SK-N-SH (cell line): ENCODE measurements at regions not wholly inside any gene's neighbourhood (a gene's known extent, or its start where the extent isn't known, plus 50 kb on each side); places are given as distances from the start of the nearest gene placed in this dataset.

ENCODE experiments used
- CTCF ChIA-PET: fragments of 300-600, 350-600 bp; formaldehyde crosslinking; extraction: SDS; loops from one replicate; lab custom pipeline; 2021; lab: Yijun Ruan, JAX
- POLR2A ChIA-PET: fragments of 350-600 bp; sonication (Branson Sonifier 250); formaldehyde crosslinking; extraction: SDS; loops from one replicate; lab custom pipeline; 2020; ENCODE audit warnings: antibody characterized with exemption, inconsistent platforms; lab: Yijun Ruan, JAX
- DNase-seq: peaks from one replicate; pipeline ENCODE4 v3.0.0; 2012
- H2AFZ ChIP-seq: fragments of 200-600 bp; sonication (generic); 2 replicates; pipeline ENCODE4 v1.8.1; 2016; ENCODE audit warnings: antibody characterized with exemption, mild to moderate bottlenecking, low read depth
- H3F3A ChIP-seq: fragments of 200-600 bp; sonication (generic); replicated peaks from 2 replicates; pipeline ENCODE3; 2016; ENCODE audit warnings: antibody characterized with exemption, mild to moderate bottlenecking; ENCODE audit not compliant: insufficient read depth
- H3K27ac ChIP-seq, 2 experiments: fragments of 200-500 bp in 1 of 2; fragments of 200-600 bp in 1 of 2; sonication (Bioruptor generic) in 1 of 2; sonication (generic), shearing (Covaris generic) in 1 of 2; 2 replicates each; pipeline versions ENCODE4 v1.5.1 to v1.6.1; 2014 to 2016; ENCODE audit warnings: low read depth in 2 of 2, inconsistent platforms in 1 of 2, low read length in 1 of 2, mild to moderate bottlenecking in 1 of 2, mixed read lengths in 1 of 2
- H3K27me3 ChIP-seq: fragments of 200-600 bp; sonication (generic), shearing (Covaris generic); 2 replicates; pipeline ENCODE4 v1.6.1; 2016; ENCODE audit warnings: mixed run types; ENCODE audit not compliant: insufficient read depth
- H3K36me3 ChIP-seq, 2 experiments: fragments of 200-500 bp in 1 of 2; fragments of 200-600 bp in 1 of 2; sonication (Bioruptor generic) in 1 of 2; sonication (generic) in 1 of 2; replicated peaks in 1 of 2; 2 replicates each; pipeline versions ENCODE3 to v1.5.1; 2014 to 2016; ENCODE audit warnings: low read length in 1 of 2, mild to moderate bottlenecking in 1 of 2; ENCODE audit not compliant: insufficient read depth in 2 of 2, control insufficient read depth in 1 of 2
- H3K4me1 ChIP-seq, 2 experiments: fragments of 200-500 bp in 1 of 2; fragments of 200-600 bp in 1 of 2; sonication (Bioruptor generic) in 1 of 2; sonication (generic), shearing (Covaris generic) in 1 of 2; 2 replicates each; pipeline versions ENCODE4 v1.5.1 to v1.6.1; 2014 to 2016; ENCODE audit warnings: low read depth in 1 of 2, low read length in 1 of 2, mixed run types in 1 of 2; ENCODE audit not compliant: insufficient read depth in 2 of 2, control insufficient read depth in 1 of 2
- H3K4me2 ChIP-seq: fragments of 200-600 bp; sonication (generic), shearing (Covaris generic); 2 replicates; pipeline ENCODE4 v1.6.1; 2017; ENCODE audit warnings: mixed run types
- H3K4me3 ChIP-seq, 2 experiments: fragments of 200-500 bp in 1 of 2; fragments of 200-600 bp in 1 of 2; sonication (Bioruptor generic) in 1 of 2; sonication (generic), shearing (Covaris generic) in 1 of 2; 2 replicates each; pipeline versions ENCODE4 v1.5.1 to v1.8.1; 2014 to 2016; ENCODE audit warnings: low read depth in 2 of 2, inconsistent platforms in 1 of 2, low read length in 1 of 2, mild to moderate bottlenecking in 1 of 2, mixed read lengths in 1 of 2, moderate library complexity in 1 of 2
- H3K79me2 ChIP-seq: fragments of 200-600 bp; sonication (generic); 2 replicates; pipeline ENCODE4 v1.8.1; 2017; ENCODE audit warnings: mild to moderate bottlenecking; ENCODE audit not compliant: insufficient read depth
- H3K9ac ChIP-seq: fragments of 200-600 bp; sonication (generic); 2 replicates; pipeline ENCODE4 v1.6.1; 2017; ENCODE audit warnings: mixed run types
- H3K9me2 ChIP-seq: fragments of 200-600 bp; sonication (generic); 2 replicates; pipeline ENCODE4 v1.6.1; 2017; ENCODE audit warnings: mixed run types
- H3K9me3 ChIP-seq: fragments of 200-600 bp; sonication (generic); 2 replicates; pipeline ENCODE4 v1.6.1; 2017; ENCODE audit warnings: mixed run types, mild to moderate bottlenecking, moderate library complexity
- H4K20me1 ChIP-seq: fragments of 200-600 bp; sonication (generic); 2 replicates; pipeline ENCODE4 v1.6.1; 2017; ENCODE audit warnings: mild to moderate bottlenecking, mixed run types; ENCODE audit not compliant: insufficient read depth
- ELF1 ChIP-seq: IDR thresholded peaks from 2 replicates; pipeline ENCODE4 v1.4.0; 2012
- EZH2phosphoT487 ChIP-seq: fragments of 200-600 bp; sonication (generic); IDR thresholded peaks from 2 replicates; pipeline ENCODE4 v1.6.1; 2017; ENCODE audit warnings: low read depth, mixed run types, mild to moderate bottlenecking, antibody characterized with exemption, moderate library complexity, borderline replicate concordance
- FOSL2 ChIP-seq: IDR thresholded peaks from 2 replicates; pipeline ENCODE4 v1.4.0; 2012; ENCODE audit warnings: low read depth, mild to moderate bottlenecking, moderate library complexity, borderline replicate concordance
- IRF3 ChIP-seq: fragments of 150-350 bp; IDR thresholded peaks from 2 replicates; pipeline ENCODE4 v1.6.1; 2016; ENCODE audit warnings: mild to moderate bottlenecking, low read depth, low read length
- PBX3 ChIP-seq: IDR thresholded peaks from 2 replicates; pipeline ENCODE4; 2012
- RXRA ChIP-seq: IDR thresholded peaks from 2 replicates; pipeline ENCODE4 v1.4.0; 2012; ENCODE audit warnings: low read depth, mild to moderate bottlenecking, borderline replicate concordance
- TAF1 ChIP-seq: IDR thresholded peaks from 2 replicates; pipeline ENCODE4 v1.6.1; 2012; ENCODE audit warnings: low read depth, mild to moderate bottlenecking, low read length, moderate library complexity, borderline replicate concordance
- ZBTB33 ChIP-seq: IDR thresholded peaks from 2 replicates; pipeline ENCODE4 v1.4.0; 2012; ENCODE audit warnings: low read depth, borderline replicate concordance
- WGBS: methylation state at CpG from one replicate; pipeline ENCODE4 v1.1.6; 2017; ENCODE audit warnings: low lambda C conversion rate; 5-methylcytosine and 5-hydroxymethylcytosine counted together
- TF ChIP-seq, protein P1 (sequence below): fragments of 150-350 bp; IDR thresholded peaks from 2 replicates; pipeline ENCODE4 v1.6.1; 2017; ENCODE audit warnings: antibody characterized with exemption, low read length, low read depth, borderline replicate concordance

DNA sequence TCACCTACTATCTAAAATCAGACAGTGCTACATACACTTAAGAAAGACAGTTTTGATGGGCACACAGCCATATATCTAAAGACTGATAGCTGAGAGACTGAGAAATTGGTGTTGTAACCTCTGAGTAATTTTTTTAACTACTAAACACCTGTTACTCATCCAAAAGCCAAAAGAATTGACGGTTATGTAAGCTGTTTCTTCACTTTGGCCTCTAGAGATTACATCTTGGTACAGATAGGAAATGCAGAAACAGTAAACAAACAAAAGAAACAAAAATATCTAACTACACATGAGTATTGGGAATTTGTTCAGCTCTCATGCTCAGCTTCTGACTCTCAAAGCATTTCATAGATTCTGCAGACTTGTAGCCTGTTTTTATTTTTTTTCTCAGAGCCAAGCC is 152.1 kb upstream of the GAS1 start:
- no peaks in the 10 kb centered on the region for H3K79me2 ChIP-seq
- CTCF ChIA-PET, result interaction anchor here (1.0 to 3.6 kb wide), 5 partner anchors 16 to 666 kb away, joined by 3 to 13 read pairs (median 4); partner anchors contain the start of gene GAS1
- no peaks in the 10 kb centered on the region for H3K36me3 ChIP-seq
- no peak overlapping the region for H3K4me3 ChIP-seq
- H2AFZ ChIP-seq, result no peak overlapping the region
- no peaks in the 10 kb centered on the region for H3K9me2 ChIP-seq
- H3K4me1 ChIP-seq, result no peaks in the 10 kb centered on the region; a peak in 2 of 4 replicates
- no peaks in the 10 kb centered on the region for H3F3A ChIP-seq
- no peaks in the 10 kb centered on the region for H3K9me3 ChIP-seq
- H3K27me3 ChIP-seq, result no peaks in the 10 kb centered on the region
- no peak overlapping the region for H3K4me2 ChIP-seq
- no peak for DNase-seq
- POLR2A ChIA-PET, result no interaction called here
- no peak overlapping the region for H3K27ac ChIP-seq
- 76% methylated on average over 1 of the region's 1 CpG for WGBS
- no peaks in the 10 kb centered on the region for H4K20me1 ChIP-seq
- no peak overlapping the region for H3K9ac ChIP-seq
- TF ChIP-seq, protein P1, sequence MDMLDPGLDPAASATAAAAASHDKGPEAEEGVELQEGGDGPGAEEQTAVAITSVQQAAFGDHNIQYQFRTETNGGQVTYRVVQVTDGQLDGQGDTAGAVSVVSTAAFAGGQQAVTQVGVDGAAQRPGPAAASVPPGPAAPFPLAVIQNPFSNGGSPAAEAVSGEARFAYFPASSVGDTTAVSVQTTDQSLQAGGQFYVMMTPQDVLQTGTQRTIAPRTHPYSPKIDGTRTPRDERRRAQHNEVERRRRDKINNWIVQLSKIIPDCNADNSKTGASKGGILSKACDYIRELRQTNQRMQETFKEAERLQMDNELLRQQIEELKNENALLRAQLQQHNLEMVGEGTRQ, result no peak
- TF ChIP-seq, all 33 proteins: peak for 0

- no peak overlapping the region for H2AFZ ChIP-seq
- H3K9me3 ChIP-seq, result no peaks in the 10 kb centered on the region
- DNase-seq, result no peak
- ChIA-PET POLR2A (no interaction called here), CTCF (interaction anchor here (3.6 kb wide), 1 partner anchor 19 kb away, joined by 13 read pairs; no protein-coding TSS in a partner anchor)
- no peak overlapping the region for H3K9ac ChIP-seq
- no peaks in the 10 kb centered on the region for H3K79me2 ChIP-seq
- no peak overlapping the region for H3K4me3 ChIP-seq
- 17% methylated on average over 1 of the region's 1 CpG for WGBS
- no peak overlapping the region for H3K4me2 ChIP-seq
- H3K9me2 ChIP-seq, result no peaks in the 10 kb centered on the region
- no peak overlapping the region for H3K27ac ChIP-seq
- no peaks in the 10 kb centered on the region for H4K20me1 ChIP-seq
- no peaks in the 10 kb centered on the region for H3K36me3 ChIP-seq
- no peak for TF ChIP-seq PBX3
- no peak for TF ChIP-seq FOSL2
- no peak for TF ChIP-seq ZBTB33
- no peaks in the 10 kb centered on the region for H3F3A ChIP-seq
- no peaks in the 10 kb centered on the region; a peak in 2 of 4 replicates for H3K4me1 ChIP-seq
- H3K27me3 ChIP-seq, result no peaks in the 10 kb centered on the region
Observed at GRCh38 chr9:87100001-87100400, 152.7 kb upstream of the GAS1 start.

DNA sequence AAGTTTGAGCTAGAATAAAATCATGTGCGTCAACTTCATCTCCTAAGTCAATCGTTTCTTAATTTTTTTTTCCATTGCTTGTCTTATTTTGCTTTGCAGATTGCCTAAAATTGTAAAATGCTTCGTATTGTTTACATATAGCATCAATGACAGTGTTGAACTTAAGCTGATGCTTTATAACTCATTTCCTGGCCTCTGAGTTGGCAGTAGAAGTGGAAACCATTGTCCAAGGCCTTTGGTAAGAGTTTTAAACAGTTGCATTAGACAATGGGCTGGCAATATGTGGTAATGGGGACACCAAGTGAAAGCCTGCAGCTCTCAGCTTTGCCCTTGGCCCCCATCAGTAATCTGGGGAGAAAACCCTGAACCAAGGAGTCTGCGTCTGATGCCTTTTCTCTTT is 154.8 kb upstream of the GAS1 start:
- Histone ChIP-seq H3K79me2 (no peaks in the 10 kb centered on the region), H3K27ac (no peak overlapping the region), H3K4me2 (no peak overlapping the region), H3K27me3 (no peaks in the 10 kb centered on the region), H2AFZ (no peak overlapping the region), H3K4me3 (no peak overlapping the region)
- DNase-seq, result no peak
- CTCF ChIA-PET, result interaction anchor here (1.4 kb wide), 1 partner anchor 92 kb away, joined by 3 read pairs; no protein-coding TSS in a partner anchor
- POLR2A ChIA-PET, result no interaction called here
- TF ChIP-seq RXRA, result no peak
- no peak for TF ChIP-seq ELF1
- no peak for TF ChIP-seq ZBTB33
- no peak for TF ChIP-seq EZH2phosphoT487
- TF ChIP-seq TAF1, result no peak
- no peak for TF ChIP-seq IRF3
- TF ChIP-seq, all 33 proteins: peak for 0
- H3F3A ChIP-seq, result no peaks in the 10 kb centered on the region
- no peaks in the 10 kb centered on the region for H3K36me3 ChIP-seq
- peaks cover 0 to 4% of the 10 kb centered on the region in 2 experiments; a peak in 3 of 4 replicates for H3K4me1 ChIP-seq
- no peaks in the 10 kb centered on the region for H3K9me2 ChIP-seq
- H4K20me1 ChIP-seq, result no peaks in the 10 kb centered on the region
- 82% methylated on average over 4 of the region's 4 CpGs for WGBS
- no peaks in the 10 kb centered on the region for H3K9me3 ChIP-seq
- H3K9ac ChIP-seq, result no peak overlapping the region
